22Rv1 (cell line): ENCODE measurements at regions not wholly inside any gene's neighbourhood (a gene's known extent, or its start where the extent isn't known, plus 50 kb on each side); places are given as distances from the start of the nearest gene placed in this dataset.

Experiments
- H3K27ac ChIP-seq: fragments of 450-650 bp; 2 replicates; pipeline ENCODE4 v1.5.1; 2017
- CTCF ChIP-seq: fragments of 450-650 bp; IDR thresholded peaks from 2 replicates; pipeline ENCODE4 v1.5.1; 2017; ENCODE audit warnings: mild to moderate bottlenecking
- ZFX ChIP-seq: fragments of 450-650 bp; IDR thresholded peaks from 2 replicates; pipeline ENCODE4 v1.6.1; 2017; ENCODE audit warnings: antibody characterized with exemption, borderline replicate concordance

- H3K27ac ChIP-seq: no peak overlapping the region
- TF ChIP-seq CTCF (no peak), ZFX (no peak)
Observed at GRCh38 chr13:33721724-33722123, 96.2 kb upstream of the RFC3 start.

- H3K27ac ChIP-seq: no peak overlapping the region
- TF ChIP-seq ZFX: no peak
- no peak for TF ChIP-seq CTCF
Observed at GRCh38 chr13:33722216-33722915, 95.6 kb upstream of the RFC3 start.

- TF ChIP-seq CTCF: no peak
- no peak for TF ChIP-seq ZFX
- no peak overlapping the region for H3K27ac ChIP-seq
Observed at GRCh38 chr13:33723365-33723764, 94.6 kb upstream of the RFC3 start.

- peak; percentile 87 for TF ChIP-seq CTCF
- TF ChIP-seq ZFX: no peak
- H3K27ac ChIP-seq: no peak overlapping the region
Observed at GRCh38 chr13:33723772-33724435, 94.0 kb upstream of the RFC3 start.

- no peak for TF ChIP-seq ZFX
- no peak for TF ChIP-seq CTCF
- no peak overlapping the region for H3K27ac ChIP-seq
Observed at GRCh38 chr13:33725340-33725739, 92.6 kb upstream of the RFC3 start.

- no peak overlapping the region for H3K27ac ChIP-seq
- TF ChIP-seq ZFX (no peak), CTCF (no peak)
Observed at GRCh38 chr13:33727297-33728083, 90.5 kb upstream of the RFC3 start.
